Endodermal cell (in vitro differentiated cells): ENCODE measurements at regions not wholly inside any gene's neighbourhood (a gene's known extent, or its start where the extent isn't known, plus 50 kb on each side); places are given as distances from the start of the nearest gene placed in this dataset.
A peak's percentile ranks its signal among the peaks of the same experiment; 100 is the strongest.

ENCODE experiments used
- DNase-seq: peaks from one replicate; pipeline ENCODE4 v3.0.0-alpha.2; 2017
- H3K27ac ChIP-seq: 2 replicates; pipeline ENCODE4 v1.5.1; 2013; ENCODE audit warnings: mild to moderate bottlenecking, low read depth, low read length, moderate library complexity
- H3K27me3 ChIP-seq: 2 replicates; pipeline ENCODE4 v1.6.1; 2013; ENCODE audit warnings: mild to moderate bottlenecking, low read length, moderate library complexity; ENCODE audit not compliant: insufficient read depth, control insufficient read depth, poor library complexity, severe bottlenecking
- H3K36me3 ChIP-seq: 2 replicates; pipeline ENCODE4 v1.7.0; 2013; ENCODE audit warnings: mild to moderate bottlenecking, low read length, moderate library complexity; ENCODE audit not compliant: control insufficient read depth, insufficient read depth
- H3K4me1 ChIP-seq: one replicate; pipeline ENCODE4 v1.7.0; 2013; ENCODE audit warnings: low read length; ENCODE audit not compliant: control insufficient read depth, insufficient read depth
- H3K4me3 ChIP-seq: 2 replicates; pipeline ENCODE4 v1.5.1; 2013; ENCODE audit warnings: mild to moderate bottlenecking, low read length, moderate library complexity
- H3K9ac ChIP-seq: 2 replicates; pipeline ENCODE4 v1.6.1; 2013; ENCODE audit warnings: mild to moderate bottlenecking, low read length, moderate library complexity; ENCODE audit not compliant: poor library complexity, severe bottlenecking; ENCODE audit errors: extremely low read depth
- H3K9me3 ChIP-seq: 2 replicates; pipeline ENCODE4 v1.6.1; 2013; ENCODE audit warnings: mild to moderate bottlenecking, low read length, moderate library complexity; ENCODE audit not compliant: control insufficient read depth
- H3K27ac Mint-ChIP-seq: 2 replicates; pipeline ENCODE4 v1.8.0; 2020; ENCODE audit warnings: mixed read lengths
- H3K27me3 Mint-ChIP-seq: 2 replicates; pipeline ENCODE4 v1.8.0; 2021; ENCODE audit warnings: mild to moderate bottlenecking, mixed read lengths; ENCODE audit not compliant: insufficient read depth
- H3K36me3 Mint-ChIP-seq: 2 replicates; pipeline ENCODE4 v1.8.0; 2020; ENCODE audit warnings: low read depth, mixed read lengths
- H3K4me1 Mint-ChIP-seq: 2 replicates; pipeline ENCODE4 v1.8.0; 2020; ENCODE audit warnings: mixed read lengths
- H3K4me3 Mint-ChIP-seq: 2 replicates; pipeline ENCODE4 v1.8.0; 2020; ENCODE audit warnings: mild to moderate bottlenecking, moderate library complexity, mixed read lengths
- H3K9me3 Mint-ChIP-seq: 2 replicates; pipeline ENCODE4 v1.8.0; 2020; ENCODE audit warnings: mild to moderate bottlenecking, mixed read lengths
- CTCF ChIP-seq: fragments of 200-600 bp; sonication (generic); conservative IDR thresholded peaks from 2 replicates; pipeline ENCODE4 v1.5.0; 2021; ENCODE audit warnings: antibody characterized with exemption, mild to moderate bottlenecking
- WGBS, 2 experiments: methylation state at CpG; one replicate each; pipeline versions ENCODE4 v1.1.5 to v1.1.7; 2013; ENCODE audit warnings: missing lambda C conversion rate in 2 of 2, mixed read lengths in 1 of 2; ENCODE audit not compliant: insufficient coverage in 1 of 2, insufficient read length in 1 of 2; 5-methylcytosine and 5-hydroxymethylcytosine counted together

GRCh38 chr17:71970312-71970711, 150.5 kb upstream of the SOX9 start:
- H3K4me3 ChIP-seq: no peak overlapping the region
- DNase-seq: no peak
- H3K36me3 ChIP-seq: no peaks in the 10 kb centered on the region
- peaks cover 87% of the 10 kb centered on the region for H3K27me3 ChIP-seq
- H3K27ac ChIP-seq: no peak overlapping the region
- no peak overlapping the region for H3K9ac ChIP-seq
- no peaks in the 10 kb centered on the region for H3K4me1 Mint-ChIP-seq
- H3K36me3 Mint-ChIP-seq: no peaks in the 10 kb centered on the region
- no peaks in the 10 kb centered on the region for H3K9me3 Mint-ChIP-seq
- no peak for TF ChIP-seq CTCF
- peaks cover 52% of the 10 kb centered on the region for H3K27me3 Mint-ChIP-seq
- H3K4me3 Mint-ChIP-seq: no peak overlapping the region
- H3K4me1 ChIP-seq: no peaks in the 10 kb centered on the region
- peaks cover 10% of the 10 kb centered on the region for H3K9me3 ChIP-seq
- no peak overlapping the region for H3K27ac Mint-ChIP-seq
- WGBS, 2 experiments: 83 to 100% methylated on average over 1 of the region's 1 CpG

GRCh38 chr17:71974051-71974450, 146.8 kb upstream of the SOX9 start:
- no peaks in the 10 kb centered on the region for H3K9me3 Mint-ChIP-seq

GRCh38 chr17:71975331-71975801, 145.5 kb upstream of the SOX9 start:
- Mint-ChIP-seq H3K27me3 (peaks cover 57% of the 10 kb centered on the region), H3K4me1 (no peaks in the 10 kb centered on the region), H3K36me3 (no peaks in the 10 kb centered on the region), H3K4me3 (no peak overlapping the region), H3K27ac (no peak overlapping the region), H3K9me3 (no peaks in the 10 kb centered on the region)
- Histone ChIP-seq H3K9me3 (peaks cover 10% of the 10 kb centered on the region), H3K4me1 (no peaks in the 10 kb centered on the region), H3K9ac (no peak overlapping the region), H3K27me3 (peaks cover 65% of the 10 kb centered on the region), H3K27ac (no peak overlapping the region), H3K4me3 (no peak overlapping the region), H3K36me3 (no peaks in the 10 kb centered on the region)
- peak; percentile 67 for DNase-seq
- WGBS, 2 experiments: 74 to 76% methylated on average over 12 to 13 of the region's 13 CpGs
- no peak for TF ChIP-seq CTCF

More at GRCh38 chr17:71974051-71974450, 146.8 kb upstream of the SOX9 start:
- Histone ChIP-seq H3K27ac (no peak overlapping the region), H3K27me3 (peaks cover 78% of the 10 kb centered on the region), H3K36me3 (no peaks in the 10 kb centered on the region), H3K4me1 (no peaks in the 10 kb centered on the region), H3K4me3 (no peak overlapping the region), H3K9ac (no peak overlapping the region), H3K9me3 (peaks cover 10% of the 10 kb centered on the region)
- H3K36me3 Mint-ChIP-seq: no peaks in the 10 kb centered on the region
- H3K27me3 Mint-ChIP-seq: peaks cover 57% of the 10 kb centered on the region
- 88 to 100% methylated on average over 1 to 4 of the region's 4 CpGs for WGBS, 2 experiments
- no peak overlapping the region for H3K27ac Mint-ChIP-seq
- no peak overlapping the region for H3K4me3 Mint-ChIP-seq
- no peaks in the 10 kb centered on the region for H3K4me1 Mint-ChIP-seq
- no peak for DNase-seq
- TF ChIP-seq CTCF: no peak
